K562 (cell line): ENCODE measurements at regions not wholly inside any gene's neighbourhood (a gene's known extent, or its start where the extent isn't known, plus 50 kb on each side); places are given as distances from the start of the nearest gene placed in this dataset.

Source experiments
- CREB3 ChIP-seq: fragments of 450-650 bp; conservative IDR thresholded peaks from 2 replicates; pipeline ENCODE4 v1.6.1; 2016; ENCODE audit warnings: missing genetic modification characterization, low read depth, mild to moderate bottlenecking, missing compliant biosample characterization, moderate library complexity
- CREB3L1 ChIP-seq: fragments of 450-650 bp; IDR thresholded peaks from 2 replicates; pipeline ENCODE4 v1.6.1; 2014; ENCODE audit warnings: low read depth, mild to moderate bottlenecking, moderate library complexity, borderline replicate concordance
- CUX1 ChIP-seq: fragments of 200-800 bp; sonication (Bioruptor generic); IDR thresholded peaks from 2 replicates; pipeline ENCODE4 v1.6.1; 2016; ENCODE audit warnings: missing genetic modification characterization, missing compliant biosample characterization
- ETS1 ChIP-seq: conservative IDR thresholded peaks from 2 replicates; pipeline ENCODE4 v1.6.1; 2011; ENCODE audit warnings: low read depth, mild to moderate bottlenecking, low read length; ENCODE audit not compliant: control insufficient read depth
- FOSL1 ChIP-seq: fragments of 200-800 bp; sonication (Bioruptor generic); conservative IDR thresholded peaks from 2 replicates; pipeline ENCODE4 v1.6.1; 2016; ENCODE audit warnings: missing genetic modification characterization, missing compliant biosample characterization
- HNRNPK ChIP-seq: fragments of 200-400 bp; formaldehyde crosslinking; IDR thresholded peaks from one replicate; pipeline ENCODE4 v1.6.1; 2018; ENCODE audit warnings: mild to moderate bottlenecking, low read depth, low read length; ENCODE audit not compliant: poor library complexity, severe bottlenecking
- HNRNPLL ChIP-seq: fragments of 200-400 bp; formaldehyde crosslinking; IDR thresholded peaks from 2 replicates; pipeline ENCODE4 v1.6.1; 2017; ENCODE audit warnings: low read length, low read depth, mild to moderate bottlenecking; ENCODE audit not compliant: poor library complexity, severe bottlenecking
- MNT ChIP-seq, 2 experiments: fragments of 450-650 bp; conservative IDR thresholded peaks; 2 replicates each; pipeline ENCODE4 v1.6.1; 2017; ENCODE audit warnings: mild to moderate bottlenecking in 2 of 2, moderate library complexity in 2 of 2
- MTA1 ChIP-seq: fragments of 450-650 bp; IDR thresholded peaks from 2 replicates; pipeline ENCODE4 v1.6.1; 2017; ENCODE audit warnings: borderline replicate concordance
- POLR2G ChIP-seq: fragments of 200-400 bp; formaldehyde crosslinking; IDR thresholded peaks from 2 replicates; pipeline ENCODE4 v1.6.1; 2017; ENCODE audit warnings: low read depth, mild to moderate bottlenecking, antibody characterized with exemption, low read length, moderate library complexity
- SFPQ ChIP-seq: fragments of 200-400 bp; formaldehyde crosslinking; IDR thresholded peaks from 2 replicates; pipeline ENCODE4 v1.6.1; 2017; ENCODE audit warnings: mild to moderate bottlenecking, low read depth, low read length, moderate library complexity
- TSC22D4 ChIP-seq: fragments of 450-650 bp; IDR thresholded peaks from 2 replicates; pipeline ENCODE4 v1.6.1; 2016; ENCODE audit warnings: missing genetic modification characterization, missing biosample characterization, control low read depth
- ZNF586 ChIP-seq: fragments of 450-650 bp; formaldehyde crosslinking; conservative IDR thresholded peaks from 2 replicates; pipeline ENCODE4 v1.4.0; 2020; ENCODE audit warnings: mild to moderate bottlenecking, moderate library complexity

- TF ChIP-seq ETS1 (peak; percentile 52; the same call in 1 of the 2 replicates), FOSL1 (tag) (0 out of 2 replicates have a peak, but pooled peaks have one; percentile 22), TSC22D4 (tag) (no peak), HNRNPLL (no peak), CREB3L1 (no peak), HNRNPK (peak; percentile 47), MTA1 (peak; percentile 83), ZNF586 (CRISPR knock-in tag) (no peak), CREB3 (no peak), SFPQ (no peak), MNT (conservative IDR thresholded peaks at IDR 0.05) (peak in 1 of 2 experiments; percentile 58; a peak in 2 of 4 replicates), POLR2G (peak; percentile 95), CUX1 (CRISPR knock-in tag) (no peak)
Measured at GRCh38 chr7:131109759-131110296, 217.8 kb upstream of the MKLN1 start (continued).
